ENCODE measurements at regions not wholly inside any gene's neighbourhood (a gene's known extent, or its start where the extent isn't known, plus 50 kb on each side); places are given as distances from the start of the nearest gene placed in this dataset.

DNA sequence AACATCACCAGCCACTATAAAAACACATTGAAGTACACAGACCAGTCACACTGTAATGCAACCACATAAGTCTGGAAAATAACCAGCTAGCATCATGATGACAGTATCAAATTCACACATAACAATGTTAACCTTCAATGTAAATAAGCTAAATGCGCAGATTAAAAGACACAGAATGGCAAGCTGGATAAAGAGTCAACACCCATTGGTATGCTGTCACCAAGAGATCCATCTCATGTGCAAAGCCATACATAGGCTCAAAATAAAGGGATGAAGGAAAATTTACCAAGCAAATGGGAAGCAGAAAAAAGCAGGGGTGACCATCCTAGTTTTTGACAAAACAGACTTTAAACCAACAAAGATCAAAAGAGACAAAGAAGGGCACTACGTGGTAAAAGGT, 110.8 kb downstream of the NR4A2 start:
- 100% methylated on average over 2 of the region's 2 CpGs for WGBS (ENCODE audit: insufficient coverage)
- H3K4me3 Mint-ChIP-seq = no peak overlapping the region
- peaks cover 22% of the 10 kb centered on the region for H3K9me3 Mint-ChIP-seq (ENCODE audit: insufficient read depth)
- Histone ChIP-seq H3K4me2 (replicated peaks; ENCODE audit: low read depth, low read length, poor library complexity, severe bottlenecking) (no peak overlapping the region), H3K27ac (ENCODE audit: low read length in 2 of 2) (no peak overlapping the region), H3K4me1 (ENCODE audit: control insufficient read depth in 2 of 2, insufficient read depth in 2 of 2, low read length in 2 of 2) (no peaks in the 10 kb centered on the region), H3K27me3 (replicated peaks in 1 of 4; ENCODE audit: control extremely low read depth in 1 of 4, control insufficient read depth in 3 of 4, insufficient read depth in 4 of 4, low read length in 3 of 4) (no peaks in the 10 kb centered on the region), H3K9ac (ENCODE audit: low read length) (no peak overlapping the region), H3K9me3 (ENCODE audit: control extremely low read depth in 1 of 3, control insufficient read depth in 2 of 3, insufficient read depth in 1 of 3, low read length in 2 of 3) (no peaks in the 10 kb centered on the region), H3K79me2 (ENCODE audit: control insufficient read depth, insufficient read depth, low read length) (no peaks in the 10 kb centered on the region), H3K4me3 (ENCODE audit: control extremely low read depth in 1 of 5, extremely low read depth in 1 of 5, insufficient read depth in 1 of 5, low read depth in 2 of 5, low read length in 4 of 5) (no peak overlapping the region), H2AFZ (ENCODE audit: insufficient read depth, low read depth, low read length, poor library complexity, severe bottlenecking) (no peak overlapping the region), H4K20me1 (ENCODE audit: control insufficient read depth, insufficient read depth, low read length, poor library complexity, severe bottlenecking) (no peaks in the 10 kb centered on the region), H3K36me3 (replicated peaks in 1 of 2; ENCODE audit: control extremely low read depth in 1 of 2, control insufficient read depth in 1 of 2, extremely low read depth in 1 of 2, insufficient read depth in 2 of 2, low read length in 1 of 2) (no peaks in the 10 kb centered on the region)
- no peaks in the 10 kb centered on the region for H3K4me1 Mint-ChIP-seq
- DNase-seq (no peak), ATAC-seq (ENCODE audit: low read depth) (no peak)
- intact Hi-C loops (cut with micrococcal nuclease) = no loop called here
- ChIA-PET POLR2A (no interaction called here), CTCF (no interaction called here)
- H3K27me3 Mint-ChIP-seq = peaks cover 6% of the 10 kb centered on the region
- no peak for TF ChIP-seq EZH2 (IDR thresholded peaks at IDR 0.05; ENCODE audit: borderline replicate concordance, insufficient read depth, low read depth, low read length, poor library complexity, severe bottlenecking)
- H3K27ac Mint-ChIP-seq = no peak overlapping the region

DNA sequence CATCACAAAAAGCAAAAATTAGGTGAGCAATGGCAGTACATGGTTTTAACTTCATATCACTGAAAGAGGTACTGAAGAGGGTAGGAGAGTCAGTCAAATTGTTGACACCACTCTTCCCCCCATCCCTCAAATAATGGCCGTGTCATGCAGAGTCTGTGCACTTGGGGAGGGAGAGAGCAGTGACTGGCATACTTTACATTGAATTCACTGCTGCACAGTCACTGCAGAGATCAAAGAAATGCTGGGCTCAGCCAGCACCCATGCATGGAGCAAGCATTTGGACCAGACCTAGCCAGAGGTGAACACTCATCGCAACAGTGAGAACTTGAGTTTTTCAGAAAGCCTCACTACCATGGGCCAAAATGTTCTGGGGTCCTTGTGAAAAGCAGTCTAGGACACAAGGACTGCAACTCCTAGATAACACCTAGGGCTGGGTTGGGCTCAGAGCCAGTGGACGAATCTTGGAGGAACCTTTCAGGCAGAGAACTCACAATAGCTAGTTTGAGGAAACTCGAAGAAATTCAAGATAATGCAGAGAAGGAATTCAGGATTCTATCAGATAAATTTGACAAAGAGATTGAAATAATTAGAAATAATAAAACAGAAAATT, 112.9 kb downstream of the NR4A2 start:
- Histone ChIP-seq H3K4me2 (replicated peaks; ENCODE audit: low read depth, low read length, poor library complexity, severe bottlenecking) (no peak overlapping the region), H3K4me3 (ENCODE audit: control extremely low read depth in 1 of 5, extremely low read depth in 1 of 5, insufficient read depth in 1 of 5, low read depth in 2 of 5, low read length in 4 of 5) (no peak overlapping the region), H3K9me3 (ENCODE audit: control extremely low read depth in 1 of 3, control insufficient read depth in 2 of 3, insufficient read depth in 1 of 3, low read length in 2 of 3) (no peaks in the 10 kb centered on the region), H3K27ac (ENCODE audit: low read length in 2 of 2) (no peak overlapping the region), H3K4me1 (ENCODE audit: control insufficient read depth in 2 of 2, insufficient read depth in 2 of 2, low read length in 2 of 2) (no peaks in the 10 kb centered on the region), H2AFZ (ENCODE audit: insufficient read depth, low read depth, low read length, poor library complexity, severe bottlenecking) (no peak overlapping the region), H4K20me1 (ENCODE audit: control insufficient read depth, insufficient read depth, low read length, poor library complexity, severe bottlenecking) (no peaks in the 10 kb centered on the region), H3K79me2 (ENCODE audit: control insufficient read depth, insufficient read depth, low read length) (no peaks in the 10 kb centered on the region), H3K36me3 (replicated peaks in 1 of 2; ENCODE audit: control extremely low read depth in 1 of 2, control insufficient read depth in 1 of 2, extremely low read depth in 1 of 2, insufficient read depth in 2 of 2, low read length in 1 of 2) (no peaks in the 10 kb centered on the region), H3K27me3 (replicated peaks in 1 of 4; ENCODE audit: control extremely low read depth in 1 of 4, control insufficient read depth in 3 of 4, insufficient read depth in 4 of 4, low read length in 3 of 4) (no peaks in the 10 kb centered on the region), H3K9ac (ENCODE audit: low read length) (no peak overlapping the region)
- H3K27ac Mint-ChIP-seq = no peak overlapping the region
- WGBS (ENCODE audit: insufficient coverage) = 100% methylated on average over 1 of the region's 4 CpGs
- ChIA-PET POLR2A (no interaction called here), CTCF (no interaction called here)
- DNase-seq (no peak), ATAC-seq (ENCODE audit: low read depth) (no peak)
- intact Hi-C loops (cut with micrococcal nuclease) = no loop called here
- H3K4me1 Mint-ChIP-seq = no peaks in the 10 kb centered on the region
- H3K4me3 Mint-ChIP-seq = no peak overlapping the region
- peaks cover 22% of the 10 kb centered on the region for H3K9me3 Mint-ChIP-seq (ENCODE audit: insufficient read depth)
- TF ChIP-seq EZH2 (IDR thresholded peaks at IDR 0.05; ENCODE audit: borderline replicate concordance, insufficient read depth, low read depth, low read length, poor library complexity, severe bottlenecking) (no peak), CTCF (IDR thresholded peaks at IDR 0.05) (no peak)
- no peaks in the 10 kb centered on the region for H3K27me3 Mint-ChIP-seq

All from B cell (primary cell).